IMR-90 (cell line): ENCODE measurements at regions not wholly inside any gene's neighbourhood (a gene's known extent, or its start where the extent isn't known, plus 50 kb on each side); places are given as distances from the start of the nearest gene placed in this dataset.
A peak's percentile ranks its signal among the peaks of the same experiment; 100 is the strongest.

ENCODE experiments used
- ATAC-seq: fragments of 200-7000 bp; cut with Tn5 transposase; 2 replicates; pipeline ENCODE4 v1.9.1; 2020; ENCODE audit warnings: low read depth, mild to moderate bottlenecking, moderate library complexity
- BruUV-seq: library from RNA; stranded (reverse); fragments of 400-500 nt; replicated peaks from 2 replicates; lab custom pipeline; 2021; lab: Mats Ljungman, UMichigan
- CTCF ChIA-PET: fragments of 300-600 bp; formaldehyde crosslinking; extraction: SDS; loops from one replicate; lab custom pipeline; 2021; ENCODE audit warnings: antibody characterized with exemption; lab: Yijun Ruan, JAX
- POLR2A ChIA-PET: fragments of 300-600 bp; sonication (Branson Sonifier 250); formaldehyde crosslinking; loops from one replicate; lab custom pipeline; 2022; ENCODE audit warnings: antibody characterized with exemption; ENCODE audit not compliant: unreplicated experiment; lab: Charles Lee
- DNase-seq: peaks from one replicate; pipeline ENCODE4 v3.0.0; 2013
- H2AFZ ChIP-seq: replicated peaks from 2 replicates; pipeline ENCODE3; 2013; ENCODE audit warnings: low read length, mild to moderate bottlenecking; ENCODE audit not compliant: poor library complexity
- H2AK5ac ChIP-seq: 2 replicates; pipeline ENCODE4 v1.6.1; 2013; ENCODE audit warnings: low read depth, low read length, inconsistent platforms
- H2AK9ac ChIP-seq: replicated peaks from 2 replicates; pipeline ENCODE3; 2013; ENCODE audit warnings: mild to moderate bottlenecking, low read depth, low read length, moderate library complexity; ENCODE audit not compliant: poor library complexity
- H2BK120ac ChIP-seq: 2 replicates; pipeline ENCODE4 v1.6.1; 2013; ENCODE audit warnings: low read depth, low read length, inconsistent platforms
- H2BK15ac ChIP-seq: 3 replicates; pipeline ENCODE4 v1.6.1; 2013; ENCODE audit warnings: low read depth, low read length, inconsistent platforms
- H2BK20ac ChIP-seq: 2 replicates; pipeline ENCODE4 v1.6.1; 2013; ENCODE audit warnings: low read depth, mild to moderate bottlenecking, inconsistent platforms, low read length, moderate library complexity
- H2BK5ac ChIP-seq: 2 replicates; pipeline ENCODE4 v1.6.1; 2013; ENCODE audit warnings: mild to moderate bottlenecking, low read depth, low read length, inconsistent platforms; ENCODE audit not compliant: poor library complexity, severe bottlenecking
- H3K14ac ChIP-seq: replicated peaks from 2 replicates; pipeline ENCODE4 v1.6.1; 2013; ENCODE audit warnings: low read depth, low read length, inconsistent platforms
- H3K18ac ChIP-seq: 2 replicates; pipeline ENCODE4 v1.6.1; 2013; ENCODE audit warnings: low read depth, low read length, control low read depth
- H3K23ac ChIP-seq: 2 replicates; pipeline ENCODE4 v1.6.1; 2013; ENCODE audit warnings: low read depth, low read length, inconsistent platforms
- H3K27ac ChIP-seq: 2 replicates; pipeline ENCODE4 v1.5.1; 2013; ENCODE audit warnings: mild to moderate bottlenecking, control low read depth, low read length; ENCODE audit not compliant: insufficient read depth
- H3K27me3 ChIP-seq: 2 replicates; pipeline ENCODE4 v1.6.1; 2013; ENCODE audit warnings: low read length; ENCODE audit not compliant: control insufficient read depth, insufficient read depth
- H3K36me3 ChIP-seq: 2 replicates; pipeline ENCODE4 v1.6.1; 2013; ENCODE audit warnings: low read length, mixed read lengths; ENCODE audit not compliant: control insufficient read depth, insufficient read depth
- H3K4ac ChIP-seq: 2 replicates; pipeline ENCODE4 v1.6.1; 2013; ENCODE audit warnings: low read depth, low read length, inconsistent platforms
- H3K4me1 ChIP-seq: 2 replicates; pipeline ENCODE4 v1.6.1; 2013; ENCODE audit warnings: low read length, mixed read lengths; ENCODE audit not compliant: control insufficient read depth, insufficient read depth
- H3K4me2 ChIP-seq: 2 replicates; pipeline ENCODE4 v1.6.1; 2013; ENCODE audit warnings: low read depth, mild to moderate bottlenecking, control low read depth, low read length, moderate library complexity
- H3K4me3 ChIP-seq: 2 replicates; pipeline ENCODE4 v1.5.1; 2013; ENCODE audit warnings: low read depth, mild to moderate bottlenecking, control low read depth, low read length, moderate library complexity; ENCODE audit not compliant: insufficient read depth
- H3K56ac ChIP-seq: 2 replicates; pipeline ENCODE4 v1.6.1; 2013; ENCODE audit warnings: low read length, inconsistent platforms; ENCODE audit not compliant: insufficient read depth; ENCODE audit errors: extremely low read depth
- H3K79me1 ChIP-seq, 2 experiments: 2 replicates each; pipeline ENCODE4 v1.6.1; 2013; ENCODE audit warnings: low read length in 2 of 2, inconsistent platforms in 1 of 2, low read depth in 1 of 2
- H3K9ac ChIP-seq: 2 replicates; pipeline ENCODE4 v1.6.1; 2013; ENCODE audit warnings: low read depth, low read length, control low read depth
- H3K9me1 ChIP-seq: 2 replicates; pipeline ENCODE4 v1.6.1; 2013; ENCODE audit warnings: low read length, inconsistent platforms; ENCODE audit not compliant: insufficient read depth
- H3K9me3 ChIP-seq: 2 replicates; pipeline ENCODE4 v1.6.1; 2013; ENCODE audit warnings: low read length; ENCODE audit not compliant: control insufficient read depth, insufficient read depth
- H4K20me1 ChIP-seq: 2 replicates; pipeline ENCODE4 v1.6.1; 2013; ENCODE audit warnings: low read length, inconsistent platforms; ENCODE audit not compliant: insufficient read depth
- H4K5ac ChIP-seq: 2 replicates; pipeline ENCODE4 v1.6.1; 2013; ENCODE audit warnings: mild to moderate bottlenecking, low read depth, low read length, control low read depth
- H4K8ac ChIP-seq, 2 experiments: 2 replicates each; pipeline ENCODE4 v1.6.1; 2013; ENCODE audit warnings: low read depth in 2 of 2, low read length in 2 of 2, control low read depth in 1 of 2, inconsistent platforms in 1 of 2
- H4K91ac ChIP-seq: 2 replicates; pipeline ENCODE4 v1.6.1; 2013; ENCODE audit warnings: low read depth, low read length, inconsistent platforms; ENCODE audit not compliant: insufficient read depth
- CEBPB ChIP-seq: IDR thresholded peaks from 2 replicates; pipeline ENCODE4 v1.6.1; 2012; ENCODE audit warnings: low read depth, low read length, improper control_type of control experiment
- MAZ ChIP-seq: IDR thresholded peaks from 2 replicates; pipeline ENCODE4 v1.6.1; 2012; ENCODE audit warnings: low read depth, mild to moderate bottlenecking, low read length, improper control_type of control experiment, moderate library complexity, borderline replicate concordance
- MXI1 ChIP-seq: IDR thresholded peaks from 2 replicates; pipeline ENCODE4 v1.6.1; 2012; ENCODE audit warnings: low read depth, mild to moderate bottlenecking, low read length, moderate library complexity, borderline replicate concordance
- POLR2A ChIP-seq: IDR thresholded peaks from 2 replicates; pipeline ENCODE4 v1.6.1; 2012; ENCODE audit warnings: mild to moderate bottlenecking, low read depth, low read length
- WGBS, 2 experiments: methylation state at CpG; one replicate each; pipeline versions ENCODE4 v1.1.5 to v1.1.7; 2013; ENCODE audit warnings: missing lambda C conversion rate in 2 of 2; ENCODE audit not compliant: insufficient read length in 1 of 2; ENCODE audit errors: extremely low coverage in 2 of 2; 5-methylcytosine and 5-hydroxymethylcytosine counted together
- dilution Hi-C: fragments of 300-500 bp; cut with HindIII; formaldehyde crosslinking; loops from one replicate; pipeline ENCODE4 v1.14.3; 2018; ENCODE audit warnings: low sequenced_read_pairs; ENCODE audit not compliant: unreplicated experiment
- in situ Hi-C: fragments of 300-500 bp; cut with MboI; formaldehyde crosslinking; loops from 3 replicates; pipeline ENCODE4 v1.14.3; 2019; ENCODE audit warnings: low sequenced_read_pairs, inconsistent platforms, mixed read lengths
- intact Hi-C: fragments of 100-400 bp; cut with micrococcal nuclease; formaldehyde crosslinking; loops from 2 replicates; pipeline ENCODE4 v1.10.0; 2022

DNA sequence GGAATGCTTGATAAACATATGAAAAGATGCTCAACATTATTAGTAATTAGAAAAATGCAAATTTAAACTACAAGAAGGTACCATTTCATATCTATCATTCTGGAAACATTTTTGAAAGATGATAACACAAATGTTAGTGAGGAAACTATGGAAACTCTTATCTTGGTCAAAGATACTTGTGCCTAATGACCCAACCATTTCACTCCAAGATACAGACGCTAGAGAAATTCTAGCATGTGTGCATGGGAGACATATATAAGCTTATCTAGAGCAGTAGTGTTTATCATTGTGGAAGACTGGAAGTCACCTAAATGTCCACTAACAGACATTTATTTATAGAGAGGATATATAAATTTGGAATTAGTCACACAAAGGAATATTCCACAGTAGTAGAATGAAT lies 143.1 kb upstream of the HMGA2 start:
- no peak for ATAC-seq
- no peak overlapping the region for H3K4ac ChIP-seq
- intact Hi-C loops, result no loop called here
- H2BK5ac ChIP-seq, result no peak overlapping the region
- TF ChIP-seq MXI1 (no peak), CEBPB (peak; percentile 34; the same call in 1 of the 2 replicates), MAZ (no peak), POLR2A (no peak)
- H2AK5ac ChIP-seq, result no peak overlapping the region
- no peaks in the 10 kb centered on the region; the same call in 1 of the 2 replicates for H3K9me3 ChIP-seq
- H2BK120ac ChIP-seq, result no peak overlapping the region
- DNase-seq, result peak; percentile 54
- H3K27me3 ChIP-seq, result no peaks in the 10 kb centered on the region
- no peak overlapping the region for H3K4me3 ChIP-seq
- H3K18ac ChIP-seq, result no peak overlapping the region
- H3K27ac ChIP-seq, result no peak overlapping the region
- in situ Hi-C loops, result loop anchor here (25.0 kb wide), 1 partner anchor 369 kb away; no protein-coding TSS in a partner anchor
- no peak overlapping the region for H3K14ac ChIP-seq
- H3K9ac ChIP-seq, result no peak overlapping the region
- no peaks in the 10 kb centered on the region for H4K20me1 ChIP-seq
- no peak overlapping the region for H2BK20ac ChIP-seq
- H2AFZ ChIP-seq, result no peak overlapping the region
- dilution Hi-C loops, result no loop called here
- no peaks in the 10 kb centered on the region for H3K36me3 ChIP-seq
- no peaks in the 10 kb centered on the region; the same call in 1 of the 2 replicates for H3K9me1 ChIP-seq
- H3K79me1 ChIP-seq, result peaks cover 0 to under 1% of the 10 kb centered on the region in 2 experiments; a peak in 1 of 4 replicates
- no peak overlapping the region for H4K8ac ChIP-seq
- no CpG with 5 or more reads among the region's 1 CpG for WGBS, 2 experiments
- H3K4me2 ChIP-seq, result no peak overlapping the region
- no peak overlapping the region for H2BK15ac ChIP-seq
- no peaks in the 10 kb centered on the region; the same call in 1 of the 2 replicates for H3K4me1 ChIP-seq
- H3K23ac ChIP-seq, result no peak overlapping the region
- ChIA-PET CTCF (interaction anchor here (0.7 kb wide), 1 partner anchor 83 kb away, joined by 3 read pairs; no protein-coding TSS in a partner anchor), POLR2A (no interaction called here)
- H2AK9ac ChIP-seq, result no peak overlapping the region
- no peak overlapping the region for H3K56ac ChIP-seq
- BruUV-seq, result no TSS peak
- H4K5ac ChIP-seq, result no peak overlapping the region
- H4K91ac ChIP-seq, result no peak overlapping the region
